IMR-90 (cell line): ENCODE measurements at regions not wholly inside any gene's neighbourhood (a gene's known extent, or its start where the extent isn't known, plus 50 kb on each side); places are given as distances from the start of the nearest gene placed in this dataset.

Experiments
- CHD1 ChIP-seq: IDR thresholded peaks from 2 replicates; pipeline ENCODE4 v1.6.1; 2012; ENCODE audit warnings: low read depth, low read length, improper control_type of control experiment
- CTCF ChIP-seq: conservative IDR thresholded peaks from 2 replicates; pipeline ENCODE4 v1.5.1; 2012; ENCODE audit warnings: mild to moderate bottlenecking, low read depth, low read length, improper control_type of control experiment
- MAFK ChIP-seq: IDR thresholded peaks from 2 replicates; pipeline ENCODE4 v1.6.1; 2012; ENCODE audit warnings: low read depth, low read length, improper control_type of control experiment
- RCOR1 ChIP-seq: IDR thresholded peaks from 2 replicates; pipeline ENCODE4 v1.6.1; 2012; ENCODE audit warnings: mild to moderate bottlenecking, low read length, improper control_type of control experiment; ENCODE audit not compliant: insufficient replicate concordance

DNA sequence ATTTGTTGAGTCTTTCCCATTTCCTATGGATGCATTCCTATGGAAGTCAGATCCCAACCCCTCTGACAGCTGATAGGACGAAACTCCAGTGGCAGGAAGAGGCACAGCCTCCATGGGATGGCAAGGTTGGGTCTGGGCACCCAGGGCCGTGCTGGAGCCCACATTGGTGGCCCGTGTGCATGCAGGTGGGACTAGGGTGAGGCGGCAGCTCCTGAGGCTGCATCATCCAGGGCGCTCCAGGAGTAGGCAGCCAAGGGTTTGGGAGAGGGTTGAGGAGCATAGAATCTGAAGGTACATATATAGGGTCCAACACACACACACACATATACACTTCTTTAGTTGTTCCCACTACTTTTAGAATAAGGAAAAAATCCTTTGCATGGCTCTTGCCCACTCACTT, 81.4 kb upstream of the BMPER start:
- TF ChIP-seq CTCF (no peak), RCOR1 (no peak), MAFK (no peak), CHD1 (no peak)
